Lower leg skin (tissue), 3 donors: ENCODE measurements at regions not wholly inside any gene's neighbourhood (a gene's known extent, or its start where the extent isn't known, plus 50 kb on each side); places are given as distances from the start of the nearest gene placed in this dataset.

Source experiments
- CTCF ChIP-seq, 3 donors: fragments of 450-650 bp; IDR thresholded peaks; one replicate each; pipeline ENCODE4 v1.5.1; 2016; ENCODE audit warnings: antibody characterized with exemption in 3 of 3, mild to moderate bottlenecking in 3 of 3, moderate library complexity in 2 of 3
- POLR2A ChIP-seq, 2 donors: fragments of 450-650 bp; IDR thresholded peaks; one replicate each; pipeline ENCODE4 v1.6.1; 2016 to 2017; ENCODE audit warnings: antibody characterized with exemption in 2 of 2, mild to moderate bottlenecking in 1 of 2, moderate library complexity in 1 of 2

- TF ChIP-seq CTCF (IDR thresholded peaks at IDR 0.05): no peak
- TF ChIP-seq POLR2A (IDR thresholded peaks at IDR 0.05): no peak
Observed at GRCh38 chr2:59080451-59081181, 839.5 kb upstream of the FANCL start.
